Calu3 (cell line): ENCODE measurements at regions not wholly inside any gene's neighbourhood (a gene's known extent, or its start where the extent isn't known, plus 50 kb on each side); places are given as distances from the start of the nearest gene placed in this dataset.

Experiments
- BruUV-seq: library from RNA; stranded (reverse); fragments of 400-500 nt; replicated peaks from 2 replicates; lab custom pipeline; 2021; lab: Mats Ljungman, UMichigan
- CTCF ChIA-PET: fragments of 300-600 bp; sonication (Branson Sonifier 250); formaldehyde crosslinking; loops from one replicate; lab custom pipeline; 2022; ENCODE audit warnings: antibody characterized with exemption; lab: Charles Lee
- DNase-seq: peaks from one replicate; pipeline ENCODE4 v3.0.0; 2022
- H3K27ac Mint-ChIP-seq: one replicate; pipeline ENCODE4 v1.8.0; 2022; ENCODE audit warnings: mixed read lengths; ENCODE audit not compliant: unreplicated experiment
- H3K27me3 Mint-ChIP-seq: one replicate; pipeline ENCODE4 v1.8.0; 2022; ENCODE audit warnings: mixed read lengths; ENCODE audit not compliant: unreplicated experiment
- H3K36me3 Mint-ChIP-seq: one replicate; pipeline ENCODE4 v1.8.0; 2022; ENCODE audit warnings: mild to moderate bottlenecking, moderate library complexity, mixed read lengths; ENCODE audit not compliant: insufficient read depth, unreplicated experiment
- H3K4me1 Mint-ChIP-seq: one replicate; pipeline ENCODE4 v1.8.0; 2022; ENCODE audit warnings: mild to moderate bottlenecking, low read depth, mixed read lengths; ENCODE audit not compliant: unreplicated experiment
- H3K4me3 Mint-ChIP-seq: one replicate; pipeline ENCODE4 v1.8.0; 2022; ENCODE audit warnings: mild to moderate bottlenecking, low read depth, moderate library complexity, mixed read lengths; ENCODE audit not compliant: unreplicated experiment
- H3K9me3 Mint-ChIP-seq: one replicate; pipeline ENCODE4 v1.8.0; 2022; ENCODE audit warnings: low read depth, mixed read lengths; ENCODE audit not compliant: unreplicated experiment
- CTCF ChIP-seq: fragments of 200-600 bp; IDR thresholded peaks from one replicate; pipeline ENCODE4 v1.8.0; 2022; ENCODE audit warnings: antibody characterized with exemption; ENCODE audit not compliant: unreplicated experiment
- intact Hi-C: fragments of 100-400 bp; cut with micrococcal nuclease; formaldehyde crosslinking; loops from one replicate; pipeline ENCODE4 v1.10.0; 2022; ENCODE audit not compliant: unreplicated experiment

DNA sequence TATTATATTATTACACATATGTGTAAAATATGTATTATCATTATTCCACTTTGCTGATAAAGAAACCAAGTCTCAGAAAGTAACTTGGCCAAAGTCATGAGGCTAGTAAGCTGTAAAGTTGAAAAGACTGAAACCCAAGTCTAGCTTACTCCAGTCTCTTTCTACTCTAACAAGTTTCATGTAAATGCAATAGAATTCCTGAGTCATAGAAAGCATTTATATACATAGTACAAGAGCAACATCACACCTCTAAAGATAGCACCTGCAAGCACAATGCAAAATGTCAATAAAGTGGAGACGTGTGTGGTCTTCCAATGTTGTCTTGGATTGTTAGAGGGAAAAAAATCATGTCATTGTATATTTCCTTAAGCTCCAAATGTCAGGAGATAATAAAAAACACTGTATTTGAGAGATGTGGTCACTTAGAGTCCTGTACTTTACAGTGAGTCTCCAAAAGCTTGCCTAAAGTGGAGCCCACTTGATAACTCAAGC lies 430.3 kb upstream of the NRP1 start:
- Mint-ChIP-seq H3K4me1 (no peaks in the 10 kb centered on the region), H3K27ac (no peak overlapping the region), H3K36me3 (no peaks in the 10 kb centered on the region), H3K4me3 (no peak overlapping the region), H3K27me3 (no peaks in the 10 kb centered on the region), H3K9me3 (peaks cover 2% of the 10 kb centered on the region)
- CTCF ChIA-PET = no interaction called here
- intact Hi-C loops = no loop called here
- no peak for TF ChIP-seq CTCF
- DNase-seq = no peak
- BruUV-seq = no TSS peak

- peaks cover 2% of the 10 kb centered on the region for H3K9me3 Mint-ChIP-seq
- BruUV-seq = no TSS peak
- no peak for TF ChIP-seq CTCF
- no peak overlapping the region for H3K4me3 Mint-ChIP-seq
- no peaks in the 10 kb centered on the region for H3K27me3 Mint-ChIP-seq
- DNase-seq = no peak
- no peaks in the 10 kb centered on the region for H3K4me1 Mint-ChIP-seq
- H3K27ac Mint-ChIP-seq = no peak overlapping the region
- H3K36me3 Mint-ChIP-seq = no peaks in the 10 kb centered on the region
- intact Hi-C loops = no loop called here
- CTCF ChIA-PET = no interaction called here
Observed at GRCh38 chr10:33760056-33760943, 425.8 kb upstream of the NRP1 start.

GRCh38 chr10:33759191-33759590 lies 424.7 kb upstream of the NRP1 start:
- DNase-seq = no peak
- peaks cover 2% of the 10 kb centered on the region for H3K9me3 Mint-ChIP-seq
- no peaks in the 10 kb centered on the region for H3K36me3 Mint-ChIP-seq
- H3K4me1 Mint-ChIP-seq = no peaks in the 10 kb centered on the region
- intact Hi-C loops = no loop called here
- H3K4me3 Mint-ChIP-seq = no peak overlapping the region
- TF ChIP-seq CTCF = no peak
- CTCF ChIA-PET = no interaction called here
- no peak overlapping the region for H3K27ac Mint-ChIP-seq
- BruUV-seq = no TSS peak
- H3K27me3 Mint-ChIP-seq = no peaks in the 10 kb centered on the region

DNA sequence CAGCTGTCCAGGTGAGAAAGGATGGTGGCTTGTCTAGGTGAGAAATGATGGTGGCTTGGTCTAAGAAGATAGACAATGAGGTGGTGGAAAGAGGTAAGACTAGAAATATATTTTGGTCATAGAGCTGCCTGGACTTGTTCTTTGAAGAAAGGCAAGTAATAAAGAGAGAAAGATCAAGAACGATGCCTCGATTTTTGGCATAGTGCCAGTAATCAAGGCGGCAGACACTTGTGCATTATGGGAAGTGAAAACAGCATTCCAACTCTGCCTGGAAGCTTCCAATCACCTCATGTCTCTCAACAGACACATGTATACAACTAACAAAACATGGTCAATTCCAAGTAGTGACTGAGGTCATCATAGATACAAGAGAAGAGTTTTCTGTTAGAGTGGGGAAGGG lies 423.8 kb upstream of the NRP1 start:
- no peaks in the 10 kb centered on the region for H3K36me3 Mint-ChIP-seq

More for the DNA sequence above, 423.8 kb upstream of the NRP1 start:
- CTCF ChIA-PET = no interaction called here
- H3K27me3 Mint-ChIP-seq = no peaks in the 10 kb centered on the region
- peaks cover 2% of the 10 kb centered on the region for H3K9me3 Mint-ChIP-seq
- no TSS peak for BruUV-seq
- peaks cover under 1% of the 10 kb centered on the region for H3K4me1 Mint-ChIP-seq
- intact Hi-C loops = no loop called here
- H3K4me3 Mint-ChIP-seq = no peak overlapping the region
- no peak overlapping the region for H3K27ac Mint-ChIP-seq
- no peak for TF ChIP-seq CTCF
- no peak for DNase-seq
